Right renal cortex interstitium (tissue), 3 donors: ENCODE measurements at regions not wholly inside any gene's neighbourhood (a gene's known extent, or its start where the extent isn't known, plus 50 kb on each side); places are given as distances from the start of the nearest gene placed in this dataset.

Experiments
- DNase-seq, 3 donors: peaks; one replicate each; pipeline ENCODE4 v3.0.0-alpha.2; 2013; ENCODE audit warnings: low read depth in 3 of 3, low spot score in 2 of 3

DNA sequence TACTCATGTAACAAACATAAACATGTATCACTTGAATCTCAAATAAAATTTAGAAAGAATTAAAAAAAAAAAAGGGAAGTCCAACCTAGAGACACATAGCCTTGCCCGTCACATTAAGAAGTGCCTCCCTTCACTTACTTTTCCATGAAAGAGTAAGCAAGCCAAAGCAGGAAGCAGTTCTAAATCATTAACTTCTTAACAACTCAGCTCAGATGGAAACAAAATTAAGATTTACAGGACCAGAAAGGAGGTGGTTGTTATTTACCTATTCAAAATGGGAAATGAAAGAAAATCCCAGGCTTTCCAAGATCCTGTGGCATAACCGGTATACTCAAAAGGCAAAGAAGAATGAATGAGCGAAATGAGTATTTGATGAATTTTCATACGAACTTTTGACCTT, 258.6 kb upstream of the DCN start:
- no peak for DNase-seq

GRCh38 chr12:91434081-91434480, 251.5 kb upstream of the DCN start:
- no peak for DNase-seq

DNA sequence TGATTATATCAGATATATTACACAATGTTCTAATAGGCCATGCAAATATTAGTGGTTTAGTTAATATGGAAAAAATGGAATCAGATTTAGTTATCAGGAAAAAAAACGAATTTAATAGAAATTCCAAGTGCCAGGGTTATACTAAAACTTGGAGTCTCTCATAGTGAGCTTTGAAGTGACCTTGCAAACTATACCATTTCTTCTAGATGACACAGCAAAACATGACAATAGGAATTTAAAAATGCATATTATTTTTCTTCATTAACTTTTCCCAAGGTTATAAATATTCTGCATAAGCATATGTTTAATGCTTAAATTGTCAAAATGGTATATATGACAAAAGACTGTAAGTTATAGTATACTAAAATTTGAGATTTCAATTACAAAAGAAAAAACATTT, 250.1 kb upstream of the DCN start:
- DNase-seq: no peak

- DNase-seq: peak in 1 of 3 donors; percentile 41
Measured at GRCh38 chr12:91432089-91432488, 249.5 kb upstream of the DCN start.

DNA sequence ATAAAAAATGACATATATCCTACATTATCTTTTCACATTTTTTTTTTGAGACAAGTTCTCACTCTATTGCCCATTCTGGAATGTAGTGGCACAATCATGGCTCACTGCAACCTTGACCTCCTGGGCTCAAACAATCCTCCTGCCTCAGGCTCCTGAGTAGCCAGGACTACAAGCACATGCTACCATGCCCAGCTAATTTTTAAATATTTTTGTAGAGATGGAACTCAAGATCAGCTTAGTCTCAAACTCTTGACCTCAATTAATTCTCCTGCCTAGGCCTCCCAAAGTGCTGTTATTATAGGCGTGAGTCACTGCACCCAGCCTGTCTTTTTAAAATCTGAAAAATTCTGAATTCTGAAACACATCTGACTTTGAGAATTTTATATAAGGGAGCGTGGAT, 241.9 kb upstream of the DCN start:
- DNase-seq: no peak

DNA sequence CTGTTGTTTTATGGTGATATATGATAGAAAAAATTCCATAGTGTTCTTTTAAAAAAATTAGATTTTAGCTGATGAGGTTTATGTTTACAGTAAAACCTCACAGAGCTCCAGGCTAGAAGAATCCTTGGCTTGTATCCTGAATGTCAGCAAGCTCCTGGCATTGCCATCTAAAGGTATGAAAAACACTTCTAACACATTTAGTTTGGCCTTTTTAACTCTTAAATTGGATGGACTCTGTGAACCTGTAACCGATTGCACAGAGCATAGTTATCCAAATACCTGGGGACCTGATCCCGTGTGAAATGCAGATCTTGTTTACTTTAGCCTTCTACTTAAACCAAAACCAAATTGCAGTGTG, 241.1 kb upstream of the DCN start:
- DNase-seq: no peak

DNA sequence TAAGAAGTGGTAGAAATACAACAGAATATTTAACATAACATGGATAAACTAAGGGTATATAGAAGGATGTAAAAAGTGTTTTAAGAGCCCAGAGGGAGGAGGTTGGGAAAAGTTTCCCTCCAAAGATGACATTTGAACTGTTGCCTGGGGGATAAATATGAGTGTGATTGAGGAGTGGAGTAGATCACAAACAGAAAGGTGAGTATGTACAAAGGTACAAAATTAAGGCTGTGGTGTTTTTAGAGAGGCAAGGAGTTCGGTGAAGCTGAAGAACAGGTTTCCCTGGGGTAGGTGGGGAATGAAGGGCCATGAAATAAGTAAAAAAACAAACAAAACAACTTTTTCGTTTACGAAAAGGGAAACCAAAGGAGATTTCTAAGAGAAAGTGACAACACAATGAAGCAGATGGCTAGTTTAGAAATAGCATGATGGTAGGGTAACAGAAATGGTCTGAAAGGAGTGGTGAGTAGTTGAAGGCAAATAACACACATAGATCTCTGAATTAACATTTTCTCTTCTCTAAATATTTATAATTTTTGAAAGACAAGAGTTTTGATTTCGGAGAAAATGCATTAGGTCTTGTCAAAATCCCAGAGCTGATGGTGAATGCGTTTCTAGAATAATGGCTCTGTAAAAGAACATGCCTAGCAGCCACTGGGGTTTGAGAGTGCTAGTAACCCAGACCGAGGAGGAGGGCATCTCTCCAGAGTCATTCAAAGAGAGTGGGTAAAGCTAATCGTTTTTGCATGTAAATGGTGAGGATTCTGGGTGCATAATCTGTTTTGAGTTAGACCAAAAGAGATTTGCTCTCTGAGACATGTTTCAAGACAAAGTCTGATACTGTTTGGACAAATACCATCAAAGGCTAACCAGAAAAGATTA, 240.4 kb upstream of the DCN start:
- DNase-seq: no peak

- DNase-seq: no peak
Measured at GRCh38 chr12:91422127-91422526, 239.5 kb upstream of the DCN start.

- DNase-seq: no peak
Measured at GRCh38 chr12:91419809-91420208, 237.2 kb upstream of the DCN start.

DNA sequence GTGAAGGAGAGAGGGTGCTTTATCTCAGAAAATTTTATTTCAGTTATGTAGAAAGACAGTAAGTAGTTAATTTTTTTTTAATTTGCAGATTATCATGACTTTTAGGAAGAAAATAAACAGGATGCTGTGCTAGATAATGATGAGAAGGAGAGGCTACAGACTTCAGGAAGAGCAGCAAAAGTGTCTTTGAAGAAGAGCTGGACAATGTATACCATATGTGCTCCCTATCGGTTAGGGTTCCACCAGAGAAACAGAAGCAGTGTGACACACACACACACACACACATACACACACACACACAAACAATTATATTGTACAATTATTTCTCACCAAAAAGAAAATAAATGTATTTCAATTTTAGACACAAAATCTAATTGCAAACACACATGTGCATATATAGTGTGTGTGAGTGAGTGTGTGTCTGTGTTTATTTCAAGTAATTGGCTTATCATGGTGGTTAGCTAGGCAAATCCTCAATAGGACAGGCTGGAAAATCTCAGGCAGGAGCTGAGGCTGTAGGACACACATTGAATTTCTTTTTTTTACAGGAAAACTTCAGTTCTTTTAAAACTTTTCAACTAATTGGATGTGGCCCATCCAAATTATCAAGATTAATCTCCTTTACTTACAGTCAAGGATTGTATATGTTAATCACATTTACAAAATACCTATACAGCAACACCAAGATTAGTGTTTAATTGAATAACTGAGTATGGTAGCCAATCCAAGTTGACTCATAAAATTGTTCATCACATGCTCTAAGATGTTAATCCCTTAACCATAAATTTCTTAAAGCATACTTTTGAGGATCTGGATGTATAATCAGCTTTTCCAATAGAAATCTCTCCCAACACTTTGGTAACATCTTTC, 235.8 kb upstream of the DCN start:
- no peak for DNase-seq

DNA sequence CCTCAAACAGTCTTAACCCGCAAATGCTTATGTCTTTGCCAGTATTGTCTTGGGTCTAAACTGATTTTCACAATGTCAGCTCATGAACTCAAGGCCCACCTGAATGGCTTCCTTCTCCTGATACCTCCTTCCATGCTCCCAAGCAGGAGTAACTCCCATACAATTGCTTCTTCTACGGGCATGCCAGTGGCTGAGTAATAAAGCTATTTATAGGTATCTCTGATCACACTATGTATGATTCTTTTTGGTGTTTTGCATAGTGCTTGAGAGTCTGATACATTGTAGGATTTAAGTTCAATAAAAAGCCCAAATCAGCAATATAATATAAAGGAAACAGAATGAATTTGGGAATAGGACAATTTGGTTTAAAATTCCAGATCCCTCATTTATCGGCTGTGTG, 235.0 kb upstream of the DCN start:
- no peak for DNase-seq

- no peak for DNase-seq
Measured at GRCh38 chr12:91414636-91415035, 232.0 kb upstream of the DCN start.

DNA sequence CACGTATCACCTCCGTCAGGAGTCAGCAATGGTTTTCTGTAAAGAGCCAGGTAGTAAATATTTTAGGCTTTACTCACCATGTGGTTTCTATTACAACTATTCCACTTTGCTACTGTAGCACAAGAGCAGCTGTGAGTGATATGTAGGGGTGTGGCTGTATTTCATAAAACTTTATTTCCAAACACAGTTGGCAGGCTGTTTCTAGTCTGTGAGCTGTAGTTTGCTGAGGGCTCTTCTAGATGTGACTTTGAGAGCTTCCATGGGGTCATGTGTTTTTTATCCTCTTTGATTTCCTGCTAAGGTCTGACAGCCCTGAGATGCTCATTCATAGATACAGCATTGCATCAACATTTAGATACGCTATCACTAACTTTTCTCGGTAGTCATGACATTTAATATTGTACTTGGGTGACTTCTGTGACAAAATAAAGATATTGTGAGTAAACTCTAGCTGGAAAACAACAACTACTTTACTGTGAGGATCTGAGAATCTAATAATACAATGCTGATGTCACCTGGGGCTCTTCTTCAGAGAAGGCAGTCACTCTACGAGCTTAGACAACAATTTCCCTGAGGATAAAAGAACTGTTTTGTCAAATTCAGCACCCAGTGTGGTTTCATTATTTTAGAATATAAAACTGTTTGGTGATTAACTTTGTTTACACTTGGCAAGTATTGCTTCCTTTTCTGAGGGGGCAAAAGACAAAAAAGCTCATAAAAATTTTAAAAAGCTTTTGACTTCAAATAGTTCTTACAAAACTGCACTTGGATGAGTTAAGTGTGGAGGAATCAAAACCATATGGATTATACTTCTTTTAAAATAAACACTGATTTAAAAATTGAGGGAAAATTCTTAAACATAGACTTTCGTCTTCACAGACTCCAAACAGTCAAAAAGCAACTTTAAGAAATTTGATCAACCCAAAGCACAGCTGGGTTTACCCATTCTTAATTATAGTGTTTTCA, 231.2 kb upstream of the DCN start:
- DNase-seq: no peak

DNA sequence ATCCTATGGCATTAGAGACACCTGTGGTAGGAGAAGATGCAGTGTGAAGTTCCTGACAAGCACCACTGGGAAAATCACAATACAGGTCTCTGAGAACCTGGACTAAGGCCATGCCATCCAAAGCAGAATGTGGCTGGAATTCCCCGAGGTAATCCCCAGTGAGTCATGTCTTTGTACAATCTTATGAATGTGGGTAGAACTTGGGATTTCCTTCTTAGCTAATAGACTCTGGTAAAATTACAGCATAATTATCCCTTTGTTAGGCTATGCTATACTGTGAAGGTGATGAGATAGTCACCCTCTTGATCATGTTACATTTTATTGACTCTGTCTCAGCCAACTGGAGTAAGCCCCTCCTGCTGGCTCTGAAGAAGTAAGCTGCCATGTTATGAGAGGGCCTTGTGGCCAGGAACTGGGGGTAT, 224.3 kb upstream of the DCN start:
- DNase-seq: no peak

DNA sequence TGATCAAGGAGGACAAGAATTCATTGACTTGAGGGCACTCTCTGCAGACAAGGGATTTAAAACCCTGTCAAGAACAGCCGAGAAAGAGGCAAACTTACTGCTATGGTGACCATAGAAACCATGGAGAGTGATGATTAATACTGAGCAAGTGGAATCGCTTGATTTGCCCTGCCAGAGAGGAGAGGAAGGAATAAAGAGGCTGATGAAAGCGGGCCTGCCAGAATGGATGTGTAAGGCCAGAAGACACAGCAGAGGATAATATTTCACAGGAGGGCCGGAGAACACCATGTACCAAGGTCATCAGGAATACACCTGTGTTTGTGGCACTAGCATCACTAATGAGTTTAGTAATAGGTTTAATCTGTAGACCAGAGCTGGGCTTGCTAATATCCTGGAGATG, 221.8 kb upstream of the DCN start:
- DNase-seq: no peak

DNA sequence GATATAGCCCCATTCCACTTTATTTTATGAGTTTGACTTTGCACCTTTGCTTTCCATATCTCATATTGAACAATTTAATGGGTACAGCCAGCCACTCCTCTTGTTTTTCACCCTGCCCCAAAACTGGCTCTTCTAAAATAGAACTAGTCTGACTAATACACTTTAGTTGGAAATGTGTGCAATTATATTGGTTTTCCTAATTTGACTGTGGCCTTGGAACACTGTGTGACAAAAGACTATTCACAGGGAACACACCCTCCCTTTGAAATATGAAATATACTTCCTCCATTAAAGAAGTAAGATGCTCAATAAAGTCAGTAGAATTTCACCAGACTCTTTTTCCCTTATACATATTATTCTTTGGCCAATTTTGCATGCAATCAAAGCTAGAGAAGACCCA, 218.6 kb upstream of the DCN start:
- DNase-seq: no peak

GRCh38 chr12:91400271-91400670, 217.7 kb upstream of the DCN start:
- DNase-seq: no peak

GRCh38 chr12:91397866-91398532, 215.4 kb upstream of the DCN start:
- DNase-seq: no peak

DNA sequence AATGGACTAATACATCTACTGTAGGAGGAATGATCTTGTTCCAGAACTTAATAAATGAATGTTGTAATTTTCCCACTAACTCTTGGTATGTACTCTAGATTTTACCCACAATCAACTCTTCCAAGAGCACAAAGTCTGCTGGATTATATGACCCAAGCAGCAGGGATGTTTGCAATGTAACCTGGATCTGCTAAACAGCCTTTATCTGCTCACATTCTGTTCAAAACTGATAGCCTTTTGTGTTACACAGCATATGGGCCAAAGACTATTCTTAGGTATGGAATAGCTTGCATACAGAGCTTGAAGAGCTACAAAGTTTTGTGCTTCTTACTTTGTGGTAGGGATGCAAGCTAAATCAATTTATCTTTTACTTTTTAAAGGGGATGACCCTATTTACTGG, 213.7 kb upstream of the DCN start:
- DNase-seq: no peak

GRCh38 chr12:91395628-91396135, 213.1 kb upstream of the DCN start:
- no peak for DNase-seq
